K562 (cell line): ENCODE measurements at regions not wholly inside any gene's neighbourhood (a gene's known extent, or its start where the extent isn't known, plus 50 kb on each side); places are given as distances from the start of the nearest gene placed in this dataset.

Source experiments
- ATAC-seq: fragments of 200-7000 bp; cut with Tn5 transposase; 3 replicates; pipeline ENCODE4 v1.9.1; 2020; ENCODE audit warnings: moderate library complexity
- BruUV-seq: library from RNA; stranded (reverse); fragments of 400-500 nt; replicated peaks from 2 replicates; lab custom pipeline; 2021; lab: Mats Ljungman, UMichigan
- CTCF ChIA-PET: fragments of 300-600 bp; formaldehyde crosslinking; extraction: SDS; loops from one replicate; lab custom pipeline; 2021; ENCODE audit warnings: low intra/inter-chr PET ratio; lab: Yijun Ruan, JAX
- POLR2A ChIA-PET: fragments of 300-600, 350-650 bp; sonication (Branson Sonifier 250); formaldehyde crosslinking; extraction: SDS; loops from one replicate; lab custom pipeline; 2021; ENCODE audit warnings: antibody characterized with exemption, inconsistent platforms; lab: Yijun Ruan, JAX
- DNase-seq, 4 experiments: peaks; one replicate each; pipeline versions ENCODE4 v3.0.0 to v3.0.0-alpha.2; 2011 to 2018; ENCODE audit warnings: low spot score in 3 of 4, mixed read lengths in 3 of 4; ENCODE audit errors: extremely low read depth in 1 of 4
- FAIRE-seq: peaks from 2 replicates; lab custom pipeline; 2011; peaks lifted over from hg19 to GRCh38; lab: Jason Lieb, UNC
- H2AFZ ChIP-seq: 2 replicates; pipeline ENCODE4 v1.6.0; 2011; ENCODE audit warnings: low read depth, low read length, control low read depth, inconsistent platforms
- H3K27ac ChIP-seq: fragments of 200-600 bp; 3 replicates; pipeline ENCODE4 v1.8.0; 2011; ENCODE audit warnings: low read depth, mild to moderate bottlenecking, control low read depth, inconsistent platforms, low read length, moderate library complexity, mixed read lengths; ENCODE audit errors: extremely low read depth
- H3K27me3 ChIP-seq, 2 experiments: fragments of 300-600 bp in 1 of 2; 2 replicates in 1 of 2; 3 replicates in 1 of 2; pipeline versions ENCODE4 v1.6.0 to v1.8.0; 2011; ENCODE audit warnings: inconsistent platforms in 2 of 2, low read length in 2 of 2, mild to moderate bottlenecking in 1 of 2, mixed read lengths in 1 of 2, moderate library complexity in 1 of 2; ENCODE audit not compliant: control insufficient read depth in 2 of 2, insufficient read depth in 2 of 2
- H3K36me3 ChIP-seq: fragments of 300-600 bp; 3 replicates; pipeline ENCODE4 v1.8.0; 2011; ENCODE audit warnings: mild to moderate bottlenecking, low read length, inconsistent platforms; ENCODE audit not compliant: control insufficient read depth, insufficient read depth
- H3K4me1 ChIP-seq, 2 experiments: fragments of 200-600 bp in 1 of 2; replicated peaks in 1 of 2; 2 replicates in 1 of 2; 3 replicates in 1 of 2; pipeline versions ENCODE4 v1.5.1 to v1.8.0; 2011; ENCODE audit warnings: inconsistent platforms in 2 of 2, low read length in 2 of 2, mild to moderate bottlenecking in 1 of 2, mixed read lengths in 1 of 2, moderate library complexity in 1 of 2; ENCODE audit not compliant: control insufficient read depth in 2 of 2, insufficient read depth in 2 of 2
- H3K4me2 ChIP-seq: 2 replicates; pipeline ENCODE4 v1.6.1; 2011; ENCODE audit warnings: low read length, control low read depth, inconsistent platforms, mixed read lengths; ENCODE audit not compliant: insufficient read depth
- H3K4me3 ChIP-seq: fragments of 200-600 bp; sonication (generic), shearing (Covaris generic); 2 replicates; pipeline ENCODE4 v1.5.1; 2016; ENCODE audit warnings: control low read depth, inconsistent platforms
- H3K79me2 ChIP-seq: fragments of 200-600 bp; 3 replicates; pipeline ENCODE4 v1.8.0; 2011; ENCODE audit warnings: low read length, inconsistent platforms; ENCODE audit not compliant: control insufficient read depth, insufficient read depth
- H3K9ac ChIP-seq, 2 experiments: 2 replicates each; pipeline versions ENCODE4 v1.6.0 to v1.6.1; 2011; ENCODE audit warnings: low read depth in 2 of 2, low read length in 2 of 2, control low read depth in 1 of 2, inconsistent platforms in 1 of 2, mild to moderate bottlenecking in 1 of 2, mixed read lengths in 1 of 2; ENCODE audit not compliant: insufficient read depth in 1 of 2
- H3K9me1 ChIP-seq: one replicate; pipeline ENCODE4 v1.6.0; 2011; ENCODE audit warnings: inconsistent platforms, mild to moderate bottlenecking, low read length, moderate library complexity; ENCODE audit not compliant: control insufficient read depth, insufficient read depth
- H3K9me3 ChIP-seq: replicated peaks from 2 replicates; pipeline ENCODE4 v1.5.1; 2011; ENCODE audit warnings: low read depth, low read length, inconsistent platforms; ENCODE audit not compliant: control insufficient read depth, insufficient read depth
- H4K20me1 ChIP-seq: replicated peaks from 2 replicates; pipeline ENCODE4 v1.6.1; 2011; ENCODE audit warnings: low read length, inconsistent platforms, mixed read lengths; ENCODE audit not compliant: control insufficient read depth, insufficient read depth
- BCOR ChIP-seq: fragments of 450-650 bp; IDR thresholded peaks from 2 replicates; pipeline ENCODE4 v1.6.1; 2016
- CBX2 ChIP-seq: fragments of 200-600 bp; sonication (generic); IDR thresholded peaks from one replicate; pipeline ENCODE4 v1.6.1; 2012; ENCODE audit warnings: mild to moderate bottlenecking, low read length, inconsistent platforms; ENCODE audit not compliant: insufficient read depth, poor library complexity, severe bottlenecking
- CTBP1 ChIP-seq: fragments of 450-650 bp; IDR thresholded peaks from 2 replicates; pipeline ENCODE4 v1.6.1; 2016; ENCODE audit warnings: borderline replicate concordance
- ELK3 ChIP-seq: fragments of 450-650 bp; formaldehyde crosslinking; IDR thresholded peaks from 2 replicates; pipeline ENCODE4 v1.4.0; 2020; ENCODE audit warnings: mild to moderate bottlenecking
- FOXJ3 ChIP-seq: sonication (generic); formaldehyde crosslinking; IDR thresholded peaks from 2 replicates; pipeline ENCODE4 v1.4.0; 2020; ENCODE audit warnings: mild to moderate bottlenecking, missing genetic modification reagents
- GABPB1 ChIP-seq: sonication (generic); formaldehyde crosslinking; IDR thresholded peaks from 2 replicates; pipeline ENCODE4 v1.8.0; 2022; ENCODE audit warnings: mild to moderate bottlenecking, missing genetic modification reagents
- MITF ChIP-seq: IDR thresholded peaks from 2 replicates; pipeline ENCODE4 v1.6.1; 2014; ENCODE audit warnings: antibody characterized with exemption
- NCOA4 ChIP-seq: fragments of 450-650 bp; IDR thresholded peaks from 2 replicates; pipeline ENCODE4 v1.6.1; 2018; ENCODE audit warnings: mild to moderate bottlenecking; ENCODE audit not compliant: partially characterized antibody
- NR2C1 ChIP-seq, 2 experiments: fragments of 450-650 bp; IDR thresholded peaks; 2 replicates each; pipeline ENCODE4 v1.6.1; 2017; ENCODE audit warnings: mild to moderate bottlenecking in 2 of 2, antibody characterized with exemption in 1 of 2, inconsistent platforms in 1 of 2, missing compliant biosample characterization in 1 of 2, missing genetic modification characterization in 1 of 2
- PHF8 ChIP-seq: fragments of 200-600 bp; sonication (generic); IDR thresholded peaks from 2 replicates; pipeline ENCODE4 v1.6.1; 2012; ENCODE audit warnings: mixed run types, mild to moderate bottlenecking, inconsistent platforms, low read length, moderate library complexity, borderline replicate concordance
- POLR2AphosphoS2 ChIP-seq: IDR thresholded peaks from 2 replicates; pipeline ENCODE4 v1.6.1; 2012; ENCODE audit warnings: low read length, improper control_type of control experiment
- TAF1 ChIP-seq: IDR thresholded peaks from 2 replicates; pipeline ENCODE4 v1.6.1; 2011; ENCODE audit warnings: mild to moderate bottlenecking, low read length, moderate library complexity; ENCODE audit not compliant: insufficient read depth, control insufficient read depth, severe bottlenecking; ENCODE audit errors: extremely low read depth
- TOE1 ChIP-seq, 2 experiments: fragments of 450-650 bp in 1 of 2; sonication (generic) in 1 of 2; formaldehyde crosslinking in 1 of 2; IDR thresholded peaks; 2 replicates each; pipeline versions ENCODE4 v1.7.1 to v1.8.0; 2016 to 2022; ENCODE audit warnings: borderline replicate concordance in 2 of 2, mild to moderate bottlenecking in 2 of 2, antibody characterized with exemption in 1 of 2, inconsistent platforms in 1 of 2, low read depth in 1 of 2, missing genetic modification reagents in 1 of 2, moderate library complexity in 1 of 2
- in situ Hi-C: fragments of 300-500 bp; cut with MboI; formaldehyde crosslinking; loops from 4 replicates; pipeline ENCODE4 v1.15.0; 2018; ENCODE audit warnings: inconsistent platforms, mixed read lengths
- intact Hi-C: fragments of 100-400 bp; cut with micrococcal nuclease; formaldehyde crosslinking; loops from 2 replicates; pipeline ENCODE4 v1.14.2; 2022

- Histone ChIP-seq H3K4me1 (peaks cover 0 to 4% of the 10 kb centered on the region in 2 experiments; a peak in 4 of 5 replicates), H4K20me1 (no peaks in the 10 kb centered on the region), H3K4me3 (no peak overlapping the region), H3K79me2 (no peaks in the 10 kb centered on the region), H3K9ac (no peak overlapping the region), H3K9me3 (no peaks in the 10 kb centered on the region), H3K27ac (no peak overlapping the region), H3K9me1 (no peaks in the 10 kb centered on the region), H2AFZ (no peak overlapping the region), H3K4me2 (no peak overlapping the region), H3K36me3 (no peaks in the 10 kb centered on the region), H3K27me3 (no peaks in the 10 kb centered on the region)
- ChIA-PET POLR2A (interaction anchor here (0.6 to 1.0 kb wide), 4 partner anchors 20 to 300 kb away, joined by 3 read pairs; no protein-coding TSS in a partner anchor), CTCF (no interaction called here)
- no peak for DNase-seq
- ATAC-seq: no peak
- intact Hi-C loops: no loop called here
- FAIRE-seq: no peak
- no TSS peak for BruUV-seq
- in situ Hi-C loops: no loop called here
- TF ChIP-seq GABPB1 (CRISPR knock-in tag): no peak
- no peak for TF ChIP-seq TOE1 (IDR thresholded peaks at IDR 0.05; ENCODE audit: borderline replicate concordance)
- TF ChIP-seq TOE1 (CRISPR knock-in tag; IDR thresholded peaks at IDR 0.05; ENCODE audit: borderline replicate concordance, low read depth): no peak
- TF ChIP-seq TAF1: no peak
- TF ChIP-seq CBX2: no peak
- no peak for TF ChIP-seq NR2C1 (IDR thresholded peaks at IDR 0.05)
- TF ChIP-seq NR2C1 (tag; IDR thresholded peaks at IDR 0.05): no peak
- TF ChIP-seq BCOR: no peak
- no peak for TF ChIP-seq NCOA4
- no peak for TF ChIP-seq PHF8
- no peak for TF ChIP-seq MITF
- no peak for TF ChIP-seq CTBP1
- no peak for TF ChIP-seq FOXJ3 (CRISPR knock-in tag)
- no peak for TF ChIP-seq ELK3 (CRISPR knock-in tag)
- TF ChIP-seq POLR2AphosphoS2: no peak
Observed at GRCh38 chr5:142250119-142250518, 74.7 kb downstream of the SPRY4 start.
